Neural cell (in vitro differentiated cells): ENCODE measurements at regions not wholly inside any gene's neighbourhood (a gene's known extent, or its start where the extent isn't known, plus 50 kb on each side); places are given as distances from the start of the nearest gene placed in this dataset.

Experiments
- H2AFZ ChIP-seq: fragments of 200-600, 300-800 bp; sonication (generic), shearing (Covaris generic); 2 replicates; pipeline ENCODE4 v1.6.0; 2014; ENCODE audit warnings: low read depth, mild to moderate bottlenecking, antibody characterized with exemption, low read length, moderate library complexity
- H3F3A ChIP-seq: fragments of 200-600 bp; shearing (Covaris generic); 2 replicates; pipeline ENCODE4 v1.6.1; 2016; ENCODE audit warnings: mild to moderate bottlenecking, moderate library complexity, mixed read lengths, antibody characterized with exemption, low read length; ENCODE audit not compliant: insufficient read depth, poor library complexity, severe bottlenecking
- H3K27ac ChIP-seq: fragments of 200-600, 300-800 bp; sonication (generic), shearing (Covaris generic); 2 replicates; pipeline ENCODE4 v1.5.1; 2014; ENCODE audit warnings: mild to moderate bottlenecking, low read length, moderate library complexity
- H3K27me3 ChIP-seq: fragments of 300-800, 200-600 bp; sonication (generic), shearing (Covaris generic); 2 replicates; pipeline ENCODE4 v1.6.0; 2014; ENCODE audit warnings: mild to moderate bottlenecking, low read depth, low read length, moderate library complexity; ENCODE audit not compliant: insufficient read depth
- H3K36me3 ChIP-seq: fragments of 300-800, 200-600 bp; sonication (generic), shearing (Covaris generic); 2 replicates; pipeline ENCODE4 v1.5.1; 2014; ENCODE audit warnings: mild to moderate bottlenecking, antibody characterized with exemption, low read length, moderate library complexity; ENCODE audit not compliant: insufficient read depth
- H3K4me2 ChIP-seq: fragments of 300-800, 200-600 bp; sonication (generic), shearing (Covaris generic); 2 replicates; pipeline ENCODE4 v1.6.0; 2014; ENCODE audit warnings: mild to moderate bottlenecking, low read length
- H3K4me3 ChIP-seq: fragments of 300-800, 200-600 bp; sonication (generic), shearing (Covaris generic); 2 replicates; pipeline ENCODE4 v1.5.1; 2014; ENCODE audit warnings: mild to moderate bottlenecking, low read length, moderate library complexity
- H3K79me2 ChIP-seq: fragments of 200-600 bp; shearing (Covaris generic); replicated peaks from 2 replicates; pipeline ENCODE4 v1.6.0; 2014; ENCODE audit warnings: mild to moderate bottlenecking, low read length, moderate library complexity; ENCODE audit not compliant: insufficient read depth
- H3K9ac ChIP-seq: fragments of 300-800, 200-600 bp; sonication (generic), shearing (Covaris generic); 2 replicates; pipeline ENCODE4 v1.6.1; 2016; ENCODE audit warnings: mild to moderate bottlenecking, low read length, mixed read lengths
- H3K9me2 ChIP-seq: fragments of 200-600 bp; shearing (Covaris generic); 2 replicates; pipeline ENCODE4 v1.6.1; 2016; ENCODE audit warnings: mild to moderate bottlenecking, low read length, mixed read lengths; ENCODE audit not compliant: insufficient read depth
- H3K9me3 ChIP-seq: fragments of 200-600, 300-800 bp; sonication (generic), shearing (Covaris generic); 2 replicates; pipeline ENCODE4 v1.6.1; 2016; ENCODE audit warnings: mild to moderate bottlenecking, mixed run types, low read length, moderate library complexity, mixed read lengths
- H4K20me1 ChIP-seq: fragments of 200-600 bp; shearing (Covaris generic); 2 replicates; pipeline ENCODE4 v1.6.1; 2016; ENCODE audit warnings: mild to moderate bottlenecking, mixed run types; ENCODE audit not compliant: insufficient read depth
- EP300 ChIP-seq: fragments of 450-650 bp; conservative IDR thresholded peaks from 2 replicates; pipeline ENCODE4 v1.6.1; 2014; ENCODE audit warnings: antibody characterized with exemption, mild to moderate bottlenecking, moderate library complexity; ENCODE audit not compliant: poor library complexity, severe bottlenecking
- EZH2 ChIP-seq: fragments of 200-600, 300-800 bp; shearing (Covaris generic), sonication (generic); IDR thresholded peaks from 2 replicates; pipeline ENCODE4 v1.6.1; 2014; ENCODE audit warnings: antibody characterized with exemption, low read length, borderline replicate concordance, mild to moderate bottlenecking; ENCODE audit not compliant: insufficient read depth, poor library complexity, severe bottlenecking
- MXI1 ChIP-seq: fragments of 450-650 bp; conservative IDR thresholded peaks from 2 replicates; pipeline ENCODE4 v1.6.1; 2014; ENCODE audit warnings: antibody characterized with exemption, mild to moderate bottlenecking; ENCODE audit not compliant: poor library complexity, severe bottlenecking
- POLR2AphosphoS5 ChIP-seq: IDR thresholded peaks from 2 replicates; pipeline ENCODE4 v1.6.1; 2012
- RAD21 ChIP-seq: fragments of 450-650 bp; conservative IDR thresholded peaks from 2 replicates; pipeline ENCODE4 v1.6.1; 2014; ENCODE audit warnings: antibody characterized with exemption, mild to moderate bottlenecking, moderate library complexity
- SMC3 ChIP-seq: fragments of 450-650 bp; conservative IDR thresholded peaks from 2 replicates; pipeline ENCODE4 v1.6.1; 2014; ENCODE audit warnings: antibody characterized with exemption, mild to moderate bottlenecking, moderate library complexity; ENCODE audit not compliant: poor library complexity
- TAF1 ChIP-seq: IDR thresholded peaks from 2 replicates; pipeline ENCODE4 v1.6.1; 2012; ENCODE audit warnings: low read depth
- TF ChIP-seq, protein P1 (sequence below): fragments of 450-650 bp; IDR thresholded peaks from 2 replicates; pipeline ENCODE4 v1.5.1; 2014; ENCODE audit warnings: antibody characterized with exemption, mild to moderate bottlenecking, moderate library complexity; ENCODE audit not compliant: poor library complexity, severe bottlenecking
- TF ChIP-seq, protein P2 (sequence below): IDR thresholded peaks from 2 replicates; pipeline ENCODE4 v1.6.1; 2012; ENCODE audit warnings: borderline replicate concordance

DNA sequence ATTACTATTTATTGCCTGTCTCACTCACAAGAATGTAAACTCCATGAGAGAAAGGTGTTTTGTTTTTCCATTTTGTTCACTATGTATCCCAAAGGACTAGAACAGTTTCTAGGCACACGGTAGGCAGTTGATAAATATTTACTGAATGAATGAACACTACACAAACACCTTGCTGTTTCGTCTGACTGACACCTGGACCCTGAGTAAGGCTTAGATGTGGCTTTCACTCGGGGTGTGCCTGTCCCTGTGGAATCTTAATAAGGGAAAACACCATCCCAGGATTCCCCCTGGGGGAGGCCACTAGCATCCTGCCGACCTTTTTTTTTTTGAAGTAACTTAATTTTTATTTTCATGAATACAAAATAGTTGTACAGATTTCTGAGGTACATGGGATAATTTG lies 66.6 kb upstream of the STEAP1B start:
- no peaks in the 10 kb centered on the region for H3K79me2 ChIP-seq
- H2AFZ ChIP-seq: no peak overlapping the region
- H3K27me3 ChIP-seq: no peaks in the 10 kb centered on the region
- no peaks in the 10 kb centered on the region for H4K20me1 ChIP-seq
- no peaks in the 10 kb centered on the region for H3K36me3 ChIP-seq
- no peak overlapping the region for H3K9ac ChIP-seq
- TF ChIP-seq SMC3 (no peak), POLR2AphosphoS5 (no peak), TAF1 (no peak), EZH2 (no peak), EP300 (no peak), RAD21 (no peak), MXI1 (no peak)
- TF ChIP-seq, protein P1, sequence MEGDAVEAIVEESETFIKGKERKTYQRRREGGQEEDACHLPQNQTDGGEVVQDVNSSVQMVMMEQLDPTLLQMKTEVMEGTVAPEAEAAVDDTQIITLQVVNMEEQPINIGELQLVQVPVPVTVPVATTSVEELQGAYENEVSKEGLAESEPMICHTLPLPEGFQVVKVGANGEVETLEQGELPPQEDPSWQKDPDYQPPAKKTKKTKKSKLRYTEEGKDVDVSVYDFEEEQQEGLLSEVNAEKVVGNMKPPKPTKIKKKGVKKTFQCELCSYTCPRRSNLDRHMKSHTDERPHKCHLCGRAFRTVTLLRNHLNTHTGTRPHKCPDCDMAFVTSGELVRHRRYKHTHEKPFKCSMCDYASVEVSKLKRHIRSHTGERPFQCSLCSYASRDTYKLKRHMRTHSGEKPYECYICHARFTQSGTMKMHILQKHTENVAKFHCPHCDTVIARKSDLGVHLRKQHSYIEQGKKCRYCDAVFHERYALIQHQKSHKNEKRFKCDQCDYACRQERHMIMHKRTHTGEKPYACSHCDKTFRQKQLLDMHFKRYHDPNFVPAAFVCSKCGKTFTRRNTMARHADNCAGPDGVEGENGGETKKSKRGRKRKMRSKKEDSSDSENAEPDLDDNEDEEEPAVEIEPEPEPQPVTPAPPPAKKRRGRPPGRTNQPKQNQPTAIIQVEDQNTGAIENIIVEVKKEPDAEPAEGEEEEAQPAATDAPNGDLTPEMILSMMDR: no peak
- TF ChIP-seq, protein P2, sequence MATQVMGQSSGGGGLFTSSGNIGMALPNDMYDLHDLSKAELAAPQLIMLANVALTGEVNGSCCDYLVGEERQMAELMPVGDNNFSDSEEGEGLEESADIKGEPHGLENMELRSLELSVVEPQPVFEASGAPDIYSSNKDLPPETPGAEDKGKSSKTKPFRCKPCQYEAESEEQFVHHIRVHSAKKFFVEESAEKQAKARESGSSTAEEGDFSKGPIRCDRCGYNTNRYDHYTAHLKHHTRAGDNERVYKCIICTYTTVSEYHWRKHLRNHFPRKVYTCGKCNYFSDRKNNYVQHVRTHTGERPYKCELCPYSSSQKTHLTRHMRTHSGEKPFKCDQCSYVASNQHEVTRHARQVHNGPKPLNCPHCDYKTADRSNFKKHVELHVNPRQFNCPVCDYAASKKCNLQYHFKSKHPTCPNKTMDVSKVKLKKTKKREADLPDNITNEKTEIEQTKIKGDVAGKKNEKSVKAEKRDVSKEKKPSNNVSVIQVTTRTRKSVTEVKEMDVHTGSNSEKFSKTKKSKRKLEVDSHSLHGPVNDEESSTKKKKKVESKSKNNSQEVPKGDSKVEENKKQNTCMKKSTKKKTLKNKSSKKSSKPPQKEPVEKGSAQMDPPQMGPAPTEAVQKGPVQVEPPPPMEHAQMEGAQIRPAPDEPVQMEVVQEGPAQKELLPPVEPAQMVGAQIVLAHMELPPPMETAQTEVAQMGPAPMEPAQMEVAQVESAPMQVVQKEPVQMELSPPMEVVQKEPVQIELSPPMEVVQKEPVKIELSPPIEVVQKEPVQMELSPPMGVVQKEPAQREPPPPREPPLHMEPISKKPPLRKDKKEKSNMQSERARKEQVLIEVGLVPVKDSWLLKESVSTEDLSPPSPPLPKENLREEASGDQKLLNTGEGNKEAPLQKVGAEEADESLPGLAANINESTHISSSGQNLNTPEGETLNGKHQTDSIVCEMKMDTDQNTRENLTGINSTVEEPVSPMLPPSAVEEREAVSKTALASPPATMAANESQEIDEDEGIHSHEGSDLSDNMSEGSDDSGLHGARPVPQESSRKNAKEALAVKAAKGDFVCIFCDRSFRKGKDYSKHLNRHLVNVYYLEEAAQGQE: no peak
- H3K9me3 ChIP-seq: no peaks in the 10 kb centered on the region
- H3K9me2 ChIP-seq: no peaks in the 10 kb centered on the region
- no peak overlapping the region for H3K4me3 ChIP-seq
- no peak overlapping the region for H3K27ac ChIP-seq
- H3F3A ChIP-seq: no peaks in the 10 kb centered on the region
- H3K4me2 ChIP-seq: no peak overlapping the region

DNA sequence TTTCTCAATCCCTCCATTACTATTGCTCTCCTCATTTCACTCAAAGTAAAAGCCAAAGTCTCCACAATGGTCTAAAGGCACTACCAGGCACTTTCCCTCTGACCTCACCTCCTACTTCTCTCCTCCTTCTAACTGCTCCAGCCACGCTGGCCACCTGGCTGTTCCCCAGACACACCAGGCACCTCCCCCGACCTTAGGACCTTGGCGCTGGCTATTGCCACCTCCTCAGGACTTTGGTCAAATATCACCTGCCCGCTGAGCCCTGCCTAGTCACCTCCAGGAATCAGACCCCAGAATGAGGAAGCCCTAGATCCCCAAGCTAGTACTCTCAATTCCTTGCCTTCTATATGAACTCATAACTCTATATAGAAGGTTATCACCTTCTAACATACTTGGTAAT lies 66.2 kb upstream of the STEAP1B start:
- no peak for TF ChIP-seq POLR2AphosphoS5

DNA sequence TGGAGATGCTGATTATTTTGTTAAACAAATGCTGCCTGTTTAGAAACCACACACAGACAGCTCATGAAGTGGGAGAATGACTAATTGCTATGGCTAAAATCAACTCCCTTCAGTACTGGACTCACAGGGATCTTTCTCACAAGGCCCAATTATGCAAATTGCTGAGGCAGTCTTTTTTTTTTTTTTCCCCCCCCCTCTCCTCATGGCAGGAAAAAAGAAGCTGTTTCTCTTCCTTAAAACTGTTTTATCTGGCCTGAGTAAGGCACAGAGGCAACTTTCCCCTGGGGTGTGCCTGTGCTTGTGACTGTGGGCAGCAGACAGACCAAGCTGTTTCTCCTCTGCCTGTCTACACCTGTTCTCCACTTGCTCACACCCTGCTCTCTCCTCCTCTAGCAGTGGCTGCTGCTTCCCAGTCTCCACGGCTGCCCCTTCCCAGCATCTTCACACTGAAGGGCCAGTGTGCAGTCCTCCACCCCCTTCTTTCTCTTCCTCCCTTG lies 65.4 kb upstream of the STEAP1B start:
- Histone ChIP-seq H3K9me3 (no peaks in the 10 kb centered on the region), H3K36me3 (no peaks in the 10 kb centered on the region), H3K9ac (no peak overlapping the region), H3K4me2 (no peak overlapping the region), H3F3A (no peaks in the 10 kb centered on the region), H4K20me1 (no peaks in the 10 kb centered on the region), H3K27me3 (no peaks in the 10 kb centered on the region), H3K9me2 (no peaks in the 10 kb centered on the region), H3K79me2 (no peaks in the 10 kb centered on the region), H2AFZ (no peak overlapping the region), H3K4me3 (no peak overlapping the region), H3K27ac (no peak overlapping the region)
- TF ChIP-seq SMC3 (no peak), RAD21 (no peak), MXI1 (no peak), TAF1 (no peak), EP300 (no peak), EZH2 (no peak), POLR2AphosphoS5 (no peak)
- TF ChIP-seq, protein P1: no peak
- TF ChIP-seq, protein P2: no peak

More for the DNA sequence above, 66.2 kb upstream of the STEAP1B start:
- Histone ChIP-seq H4K20me1 (no peaks in the 10 kb centered on the region), H3K4me2 (no peak overlapping the region), H3K9me3 (no peaks in the 10 kb centered on the region), H2AFZ (no peak overlapping the region), H3K79me2 (no peaks in the 10 kb centered on the region), H3K27me3 (no peaks in the 10 kb centered on the region), H3F3A (no peaks in the 10 kb centered on the region), H3K27ac (no peak overlapping the region), H3K36me3 (no peaks in the 10 kb centered on the region), H3K4me3 (no peak overlapping the region), H3K9ac (no peak overlapping the region), H3K9me2 (no peaks in the 10 kb centered on the region)
